DOHH2 (cell line): ENCODE measurements at regions not wholly inside any gene's neighbourhood (a gene's known extent, or its start where the extent isn't known, plus 50 kb on each side); places are given as distances from the start of the nearest gene placed in this dataset.

Experiments used
- H3F3A ChIP-seq: fragments of 200-600 bp; sonication (generic), shearing (Covaris generic); 2 replicates; pipeline ENCODE4 v1.6.0; 2016; ENCODE audit warnings: antibody characterized with exemption, mild to moderate bottlenecking; ENCODE audit not compliant: control insufficient read depth, insufficient read depth
- H3K27ac ChIP-seq: fragments of 200-600 bp; sonication (generic); 2 replicates; pipeline ENCODE4 v1.5.1; 2014; ENCODE audit warnings: low read depth, mild to moderate bottlenecking, low read length, moderate library complexity
- H3K27me3 ChIP-seq: fragments of 200-600 bp; sonication (generic); 2 replicates; pipeline ENCODE4 v1.6.1; 2014; ENCODE audit warnings: mild to moderate bottlenecking, low read length, mixed read lengths; ENCODE audit not compliant: control insufficient read depth
- H3K36me3 ChIP-seq: fragments of 200-600 bp; sonication (generic); 2 replicates; pipeline ENCODE4 v1.6.1; 2014; ENCODE audit warnings: mild to moderate bottlenecking, low read length, moderate library complexity, mixed read lengths; ENCODE audit not compliant: control insufficient read depth
- H3K4me1 ChIP-seq: fragments of 200-600 bp; sonication (generic); 2 replicates; pipeline ENCODE4 v1.6.1; 2014; ENCODE audit warnings: mild to moderate bottlenecking, low read length, mixed read lengths; ENCODE audit not compliant: control insufficient read depth
- H3K4me2 ChIP-seq: fragments of 200-600 bp; sonication (generic); 2 replicates; pipeline ENCODE4 v1.6.0; 2014; ENCODE audit warnings: mild to moderate bottlenecking, low read length, moderate library complexity
- H3K4me3 ChIP-seq: fragments of 200-600 bp; sonication (generic); 2 replicates; pipeline ENCODE4 v1.5.1; 2014; ENCODE audit warnings: mild to moderate bottlenecking, low read length, mixed read lengths
- H3K79me2 ChIP-seq: fragments of 200-600 bp; sonication (generic); 2 replicates; pipeline ENCODE4 v1.6.1; 2014; ENCODE audit warnings: mild to moderate bottlenecking, low read length, mixed read lengths; ENCODE audit not compliant: control insufficient read depth
- H3K9me2 ChIP-seq: fragments of 200-600 bp; sonication (generic); replicated peaks from 2 replicates; pipeline ENCODE4 v1.6.1; 2014; ENCODE audit warnings: mild to moderate bottlenecking, low read length, mixed read lengths; ENCODE audit not compliant: control insufficient read depth
- H3K9me3 ChIP-seq: fragments of 200-600 bp; sonication (generic); 2 replicates; pipeline ENCODE4 v1.6.1; 2014; ENCODE audit warnings: antibody characterized with exemption, low read length, mixed read lengths; ENCODE audit not compliant: control insufficient read depth, insufficient read depth
- H4K20me1 ChIP-seq: fragments of 200-600 bp; sonication (generic); 2 replicates; pipeline ENCODE4 v1.6.0; 2014; ENCODE audit warnings: low read depth, mild to moderate bottlenecking, antibody characterized with exemption, low read length, moderate library complexity; ENCODE audit not compliant: control insufficient read depth, insufficient read depth
- CTCF ChIP-seq: fragments of 200-600 bp; sonication (generic); IDR thresholded peaks from one replicate; pipeline ENCODE4 v1.5.1; 2014; ENCODE audit warnings: antibody characterized with exemption, mild to moderate bottlenecking, low read depth, low read length; ENCODE audit not compliant: poor library complexity, severe bottlenecking
- EZH2phosphoT487 ChIP-seq: fragments of 200-600 bp; sonication (generic); IDR thresholded peaks from 2 replicates; pipeline ENCODE4 v1.6.1; 2017; ENCODE audit warnings: borderline replicate concordance, mild to moderate bottlenecking, antibody characterized with exemption, low read length, moderate library complexity, mixed read lengths

- Histone ChIP-seq H3K9me2 (no peaks in the 10 kb centered on the region), H3K4me1 (no peaks in the 10 kb centered on the region), H3K27me3 (peaks cover 42% of the 10 kb centered on the region), H3K79me2 (no peaks in the 10 kb centered on the region), H3F3A (no peaks in the 10 kb centered on the region), H3K9me3 (no peaks in the 10 kb centered on the region), H3K27ac (no peak overlapping the region), H3K4me2 (no peak overlapping the region), H3K4me3 (no peak overlapping the region), H4K20me1 (no peaks in the 10 kb centered on the region), H3K36me3 (no peaks in the 10 kb centered on the region)
- TF ChIP-seq CTCF (no peak), EZH2phosphoT487 (no peak)
These were observed 107.2 kb upstream of the STEAP1B start for GRCh38 chr7:22607180-22607579.

GRCh38 chr7:22604246-22604645, 104.3 kb upstream of the STEAP1B start:
- TF ChIP-seq EZH2phosphoT487 (no peak), CTCF (no peak)
- Histone ChIP-seq H3K27ac (no peak overlapping the region), H3K4me3 (no peak overlapping the region), H3K9me3 (no peaks in the 10 kb centered on the region), H3F3A (no peaks in the 10 kb centered on the region), H3K4me2 (no peak overlapping the region), H3K79me2 (no peaks in the 10 kb centered on the region), H3K9me2 (no peaks in the 10 kb centered on the region), H3K36me3 (no peaks in the 10 kb centered on the region), H3K27me3 (peaks cover 32% of the 10 kb centered on the region), H3K4me1 (no peaks in the 10 kb centered on the region), H4K20me1 (no peaks in the 10 kb centered on the region)

- Histone ChIP-seq H3K4me3 (no peak overlapping the region), H3K4me2 (no peak overlapping the region), H3K27ac (no peak overlapping the region), H3K9me2 (no peaks in the 10 kb centered on the region), H4K20me1 (no peaks in the 10 kb centered on the region), H3K27me3 (peaks cover 29% of the 10 kb centered on the region), H3K9me3 (no peaks in the 10 kb centered on the region), H3K36me3 (no peaks in the 10 kb centered on the region), H3F3A (no peaks in the 10 kb centered on the region), H3K4me1 (no peaks in the 10 kb centered on the region), H3K79me2 (no peaks in the 10 kb centered on the region)
- TF ChIP-seq EZH2phosphoT487, result no peak
- TF ChIP-seq CTCF, result no peak
These were observed 102.0 kb upstream of the STEAP1B start for GRCh38 chr7:22601812-22602565.
